T-helper 1 cell treated with Interleukin-12 subunit alpha and Interleukin-12 subunit beta and Interleukin-4 antibody, amounts not matched to agents 30 μg/mL and 1 μg/mL, for 36 hours (primary cell): ENCODE measurements at regions not wholly inside any gene's neighbourhood (a gene's known extent, or its start where the extent isn't known, plus 50 kb on each side); places are given as distances from the start of the nearest gene placed in this dataset.
"Not testable (repeated sequence)": the region's sequence is repeated elsewhere in the genome, so short reads cannot be mapped to it uniquely, and the experiment has no call there.

Experiments
- H3K27ac Mint-ChIP-seq: one replicate; pipeline ENCODE4 v1.8.0; 2021; ENCODE audit warnings: mild to moderate bottlenecking, mixed read lengths
- H3K27me3 Mint-ChIP-seq: one replicate; pipeline ENCODE4 v1.8.0; 2021; ENCODE audit warnings: low read depth, mixed read lengths
- H3K36me3 Mint-ChIP-seq: one replicate; pipeline ENCODE4 v1.8.0; 2021; ENCODE audit warnings: low read depth, mixed read lengths
- H3K4me1 Mint-ChIP-seq: one replicate; pipeline ENCODE4 v1.8.0; 2021; ENCODE audit warnings: low read depth, mixed read lengths
- H3K4me3 Mint-ChIP-seq: one replicate; pipeline ENCODE4 v1.8.0; 2021; ENCODE audit warnings: mild to moderate bottlenecking, moderate library complexity, mixed read lengths
- H3K9me3 Mint-ChIP-seq: one replicate; pipeline ENCODE4 v1.8.0; 2021; ENCODE audit warnings: mixed read lengths

GRCh38 chr14:62432955-62433354 is 612.3 kb downstream of the KCNH5 start:
- Mint-ChIP-seq H3K27ac (no peak overlapping the region), H3K4me1 (no peaks in the 10 kb centered on the region), H3K27me3 (no peaks in the 10 kb centered on the region), H3K4me3 (no peak overlapping the region), H3K36me3 (no peaks in the 10 kb centered on the region), H3K9me3 (peaks cover 47% of the 10 kb centered on the region)

- Mint-ChIP-seq H3K36me3 (no peaks in the 10 kb centered on the region), H3K4me1 (no peaks in the 10 kb centered on the region), H3K27me3 (no peaks in the 10 kb centered on the region), H3K4me3 (no peak overlapping the region), H3K9me3 (peaks cover 59% of the 10 kb centered on the region), H3K27ac (no peak overlapping the region)
These were observed 609.0 kb downstream of the KCNH5 start for GRCh38 chr14:62436261-62436660.

GRCh38 chr14:62439210-62439609 is 606.0 kb downstream of the KCNH5 start:
- Mint-ChIP-seq H3K27ac (no peak overlapping the region), H3K27me3 (no peaks in the 10 kb centered on the region), H3K36me3 (no peaks in the 10 kb centered on the region), H3K9me3 (peaks cover 52% of the 10 kb centered on the region), H3K4me3 (no peak overlapping the region), H3K4me1 (no peaks in the 10 kb centered on the region)

GRCh38 chr14:62443796-62444195 is 601.5 kb downstream of the KCNH5 start:
- H3K9me3 Mint-ChIP-seq: peaks cover 35% of the 10 kb centered on the region
- H3K27ac Mint-ChIP-seq: no peak overlapping the region
- H3K36me3 Mint-ChIP-seq: no peaks in the 10 kb centered on the region
- H3K27me3 Mint-ChIP-seq: no peaks in the 10 kb centered on the region
- no peaks in the 10 kb centered on the region for H3K4me1 Mint-ChIP-seq
- H3K4me3 Mint-ChIP-seq: no peak overlapping the region

GRCh38 chr14:62445570-62445969 is 599.7 kb downstream of the KCNH5 start:
- H3K9me3 Mint-ChIP-seq: peaks cover 26% of the 10 kb centered on the region
- H3K4me3 Mint-ChIP-seq: no peak overlapping the region
- H3K27me3 Mint-ChIP-seq: no peaks in the 10 kb centered on the region
- H3K36me3 Mint-ChIP-seq: no peaks in the 10 kb centered on the region
- no peak overlapping the region for H3K27ac Mint-ChIP-seq
- no peaks in the 10 kb centered on the region for H3K4me1 Mint-ChIP-seq

GRCh38 chr14:62451221-62451620 is 594.0 kb downstream of the KCNH5 start:
- Mint-ChIP-seq H3K27me3 (no peaks in the 10 kb centered on the region), H3K9me3 (peaks cover 21% of the 10 kb centered on the region), H3K4me1 (no peaks in the 10 kb centered on the region), H3K36me3 (no peaks in the 10 kb centered on the region), H3K27ac (no peak overlapping the region), H3K4me3 (no peak overlapping the region)

- no peaks in the 10 kb centered on the region for H3K36me3 Mint-ChIP-seq
- H3K27me3 Mint-ChIP-seq: no peaks in the 10 kb centered on the region
- no peaks in the 10 kb centered on the region for H3K4me1 Mint-ChIP-seq
- no peak overlapping the region for H3K27ac Mint-ChIP-seq
- peaks cover 17% of the 10 kb centered on the region for H3K9me3 Mint-ChIP-seq
- H3K4me3 Mint-ChIP-seq: no peak overlapping the region
These were observed 592.0 kb downstream of the KCNH5 start for GRCh38 chr14:62453226-62453625.

GRCh38 chr14:62455446-62455845 is 589.8 kb downstream of the KCNH5 start:
- H3K4me3 Mint-ChIP-seq: no peak overlapping the region
- H3K27ac Mint-ChIP-seq: no peak overlapping the region
- H3K27me3 Mint-ChIP-seq: no peaks in the 10 kb centered on the region
- H3K36me3 Mint-ChIP-seq: no peaks in the 10 kb centered on the region
- H3K4me1 Mint-ChIP-seq: no peaks in the 10 kb centered on the region
- peaks cover 11% of the 10 kb centered on the region for H3K9me3 Mint-ChIP-seq

GRCh38 chr14:62462988-62463387 is 582.3 kb downstream of the KCNH5 start:
- no peaks in the 10 kb centered on the region for H3K4me1 Mint-ChIP-seq
- H3K36me3 Mint-ChIP-seq: no peaks in the 10 kb centered on the region
- no peak overlapping the region for H3K27ac Mint-ChIP-seq
- H3K27me3 Mint-ChIP-seq: no peaks in the 10 kb centered on the region
- peaks cover 4% of the 10 kb centered on the region for H3K9me3 Mint-ChIP-seq
- no peak overlapping the region for H3K4me3 Mint-ChIP-seq

GRCh38 chr14:62468946-62469345 is 576.3 kb downstream of the KCNH5 start:
- H3K9me3 Mint-ChIP-seq: peaks cover 8% of the 10 kb centered on the region
- no peak overlapping the region for H3K4me3 Mint-ChIP-seq

GRCh38 chr14:62470935-62471334 is 574.3 kb downstream of the KCNH5 start:
- Mint-ChIP-seq H3K9me3 (peaks cover 6% of the 10 kb centered on the region), H3K4me1 (no peaks in the 10 kb centered on the region), H3K4me3 (no peak overlapping the region), H3K27me3 (no peaks in the 10 kb centered on the region), H3K36me3 (no peaks in the 10 kb centered on the region), H3K27ac (no peak overlapping the region)

More at GRCh38 chr14:62468946-62469345, 576.3 kb downstream of the KCNH5 start:
- Mint-ChIP-seq H3K4me1 (no peaks in the 10 kb centered on the region), H3K36me3 (no peaks in the 10 kb centered on the region), H3K27ac (no peak overlapping the region), H3K27me3 (no peaks in the 10 kb centered on the region)

GRCh38 chr14:62491146-62491545 is 554.1 kb downstream of the KCNH5 start:
- no peaks in the 10 kb centered on the region for H3K36me3 Mint-ChIP-seq
- no peaks in the 10 kb centered on the region for H3K27me3 Mint-ChIP-seq
- no peaks in the 10 kb centered on the region for H3K4me1 Mint-ChIP-seq
- no peak overlapping the region for H3K4me3 Mint-ChIP-seq
- H3K9me3 Mint-ChIP-seq: peaks cover 26% of the 10 kb centered on the region
- H3K27ac Mint-ChIP-seq: no peak overlapping the region

- Mint-ChIP-seq H3K9me3 (peaks cover 60% of the 10 kb centered on the region), H3K27me3 (no peaks in the 10 kb centered on the region), H3K4me1 (no peaks in the 10 kb centered on the region), H3K4me3 (no peak overlapping the region), H3K36me3 (no peaks in the 10 kb centered on the region), H3K27ac (no peak overlapping the region)
These were observed 547.5 kb downstream of the KCNH5 start for GRCh38 chr14:62497708-62498107.

- Mint-ChIP-seq H3K9me3 (peaks cover 37% of the 10 kb centered on the region), H3K27ac (no peak overlapping the region), H3K4me1 (no peaks in the 10 kb centered on the region), H3K36me3 (no peaks in the 10 kb centered on the region), H3K4me3 (no peak overlapping the region), H3K27me3 (no peaks in the 10 kb centered on the region)
These were observed 544.1 kb downstream of the KCNH5 start for GRCh38 chr14:62501021-62501750.

GRCh38 chr14:62505045-62505444 is 540.2 kb downstream of the KCNH5 start:
- no peaks in the 10 kb centered on the region for H3K4me1 Mint-ChIP-seq
- H3K36me3 Mint-ChIP-seq: no peaks in the 10 kb centered on the region
- H3K27me3 Mint-ChIP-seq: no peaks in the 10 kb centered on the region
- no peak overlapping the region for H3K27ac Mint-ChIP-seq
- H3K9me3 Mint-ChIP-seq: peaks cover 22% of the 10 kb centered on the region
- H3K4me3 Mint-ChIP-seq: no peak overlapping the region

- H3K4me3 Mint-ChIP-seq, H3K27me3 Mint-ChIP-seq, H3K36me3 Mint-ChIP-seq, H3K27ac Mint-ChIP-seq, H3K4me1 Mint-ChIP-seq: not testable (repeated sequence)
- H3K9me3 Mint-ChIP-seq: peaks cover 73% of the 10 kb centered on the region
These were observed 523.9 kb downstream of the KCNH5 start for GRCh38 chr14:62521309-62521708.
